HepG2 (cell line): ENCODE measurements at regions not wholly inside any gene's neighbourhood (a gene's known extent, or its start where the extent isn't known, plus 50 kb on each side); places are given as distances from the start of the nearest gene placed in this dataset.

ENCODE experiments used
- ATAC-seq: fragments of 200-7000 bp; cut with Tn5 transposase; 3 replicates; pipeline ENCODE4 v1.9.1; 2020; ENCODE audit warnings: mild to moderate bottlenecking, moderate library complexity
- BruUV-seq: library from RNA; stranded (reverse); fragments of 400-500 nt; replicated peaks from 2 replicates; lab custom pipeline; 2021; lab: Mats Ljungman, UMichigan
- CTCF ChIA-PET: fragments of 300-600 bp; formaldehyde crosslinking; extraction: SDS; loops from one replicate; lab custom pipeline; 2021; ENCODE audit warnings: low total read pairs, inconsistent platforms, low intra/inter-chr PET ratio; lab: Yijun Ruan, JAX
- POLR2A ChIA-PET: fragments of 350-600 bp; sonication (Branson Sonifier 250); formaldehyde crosslinking; loops from one replicate; lab custom pipeline; 2020; ENCODE audit warnings: antibody characterized with exemption, inconsistent platforms; lab: Yijun Ruan, JAX
- DNase-seq: peaks from one replicate; pipeline ENCODE4 v3.0.0-alpha.2; 2015; ENCODE audit warnings: low spot score
- FAIRE-seq: peaks from 3 replicates; lab custom pipeline; 2011; peaks lifted over from hg19 to GRCh38; lab: Jason Lieb, UNC
- H2AFZ ChIP-seq: one replicate; pipeline ENCODE4 v1.6.1; 2011; ENCODE audit warnings: low read length, inconsistent platforms
- H3K27ac ChIP-seq: fragments of 300-600 bp; 3 replicates; pipeline ENCODE4 v1.8.0; 2011; ENCODE audit warnings: mixed run types, mild to moderate bottlenecking, mixed read lengths, low read length, inconsistent platforms; ENCODE audit not compliant: insufficient read depth; ENCODE audit errors: extremely low read length
- H3K27me3 ChIP-seq, 2 experiments: fragments of 200-600 bp in 1 of 2; 2 replicates in 1 of 2; 3 replicates in 1 of 2; pipeline versions ENCODE4 v1.6.0 to v1.8.0; 2011; ENCODE audit warnings: low read length in 2 of 2, mild to moderate bottlenecking in 2 of 2, moderate library complexity in 2 of 2, inconsistent platforms in 1 of 2; ENCODE audit not compliant: insufficient read depth in 2 of 2, control insufficient read depth in 1 of 2
- H3K36me3 ChIP-seq, 2 experiments: fragments of 200-600 bp in 1 of 2; replicated peaks in 1 of 2; 2 replicates in 1 of 2; 3 replicates in 1 of 2; pipeline versions ENCODE4 v1.5.1 to v1.8.0; 2011; ENCODE audit warnings: low read length in 2 of 2, inconsistent platforms in 1 of 2; ENCODE audit not compliant: insufficient read depth in 2 of 2, control insufficient read depth in 1 of 2
- H3K4me1 ChIP-seq: 2 replicates; pipeline ENCODE4 v1.5.1; 2012; ENCODE audit warnings: low read length, inconsistent platforms; ENCODE audit not compliant: insufficient read depth
- H3K4me2 ChIP-seq: 2 replicates; pipeline ENCODE4 v1.6.0; 2011; ENCODE audit warnings: low read depth, low read length, inconsistent platforms
- H3K4me3 ChIP-seq, 3 experiments: fragments of 200-600 bp in 1 of 3; sonication (generic), shearing (Covaris generic) in 1 of 3; replicated peaks in 1 of 3; 2 replicates each; pipeline ENCODE4 v1.5.1; 2011 to 2016; ENCODE audit warnings: low read length in 3 of 3, inconsistent platforms in 2 of 3, low read depth in 2 of 3, mild to moderate bottlenecking in 2 of 3, control low read depth in 1 of 3, mixed read lengths in 1 of 3; ENCODE audit not compliant: insufficient read depth in 1 of 3
- H3K79me2 ChIP-seq: one replicate; pipeline ENCODE4 v1.6.1; 2011; ENCODE audit warnings: low read length, inconsistent platforms; ENCODE audit not compliant: insufficient read depth
- H3K9ac ChIP-seq: 2 replicates; pipeline ENCODE4 v1.6.0; 2011; ENCODE audit warnings: mild to moderate bottlenecking, low read depth, low read length, inconsistent platforms; ENCODE audit not compliant: insufficient read depth
- H3K9me3 ChIP-seq: 2 replicates; pipeline ENCODE4 v1.5.1; 2012; ENCODE audit warnings: mild to moderate bottlenecking, low read length
- H4K20me1 ChIP-seq: 2 replicates; pipeline ENCODE4 v1.6.0; 2011; ENCODE audit warnings: inconsistent platforms, mild to moderate bottlenecking, low read length, moderate library complexity; ENCODE audit not compliant: insufficient read depth
- ETV5 ChIP-seq: IDR thresholded peaks from 2 replicates; pipeline ENCODE4 v1.6.1; 2018; ENCODE audit warnings: missing biosample characterization, missing genetic modification reagents, inconsistent platforms, borderline replicate concordance
- FOSL1 ChIP-seq: sonication (generic); formaldehyde crosslinking; IDR thresholded peaks from 2 replicates; pipeline ENCODE4 v1.9.0; 2021; ENCODE audit warnings: missing genetic modification reagents, borderline replicate concordance
- MED1 ChIP-seq: sonication (generic); formaldehyde crosslinking; IDR thresholded peaks from 2 replicates; pipeline ENCODE4 v1.4.0; 2020; ENCODE audit warnings: missing genetic modification reagents
- ZFP36L1 ChIP-seq: sonication (generic); formaldehyde crosslinking; IDR thresholded peaks from 2 replicates; pipeline ENCODE4 v1.8.0; 2022; ENCODE audit warnings: mild to moderate bottlenecking, missing genetic modification reagents, moderate library complexity
- ZFP41 ChIP-seq: sonication (generic); formaldehyde crosslinking; IDR thresholded peaks from 2 replicates; pipeline ENCODE4 v1.4.0; 2020; ENCODE audit warnings: mild to moderate bottlenecking, missing genetic modification reagents, borderline replicate concordance
- ZMYM3 ChIP-seq: sonication (generic); formaldehyde crosslinking; IDR thresholded peaks from 2 replicates; pipeline ENCODE4 v1.5.1; 2020; ENCODE audit warnings: mild to moderate bottlenecking, missing genetic modification reagents
- ZNF543 ChIP-seq: sonication (generic); formaldehyde crosslinking; IDR thresholded peaks from 2 replicates; pipeline ENCODE4 v1.4.0; 2020; ENCODE audit warnings: mild to moderate bottlenecking, missing genetic modification reagents
- ZNF775 ChIP-seq: sonication (generic); formaldehyde crosslinking; IDR thresholded peaks from 2 replicates; pipeline ENCODE4 v1.4.0; 2020; ENCODE audit warnings: missing genetic modification reagents, mild to moderate bottlenecking, moderate library complexity, borderline replicate concordance
- ZNF878 ChIP-seq: sonication (generic); formaldehyde crosslinking; IDR thresholded peaks from 2 replicates; pipeline ENCODE4 v1.8.1; 2023; ENCODE audit warnings: mild to moderate bottlenecking, missing genetic modification reagents, moderate library complexity
- ZNF891 ChIP-seq: sonication (generic); formaldehyde crosslinking; IDR thresholded peaks from 2 replicates; pipeline ENCODE4 v1.5.0; 2020; ENCODE audit warnings: mild to moderate bottlenecking, missing genetic modification reagents
- ZSCAN9 ChIP-seq: IDR thresholded peaks from 2 replicates; pipeline ENCODE4 v1.6.1; 2016; ENCODE audit warnings: borderline replicate concordance
- WGBS: methylation state at CpG from one replicate; pipeline ENCODE4 v1.1.6; 2017; ENCODE audit warnings: low lambda C conversion rate; 5-methylcytosine and 5-hydroxymethylcytosine counted together
- in situ Hi-C: cut with HindIII; loops from 2 replicates; pipeline ENCODE4 v1.10.0; 2017; ENCODE audit warnings: low pct_unique_long_range_greater_than_20kb; ENCODE audit not compliant: extremely low pct_ligation_motif_present
- intact Hi-C: fragments of 100-400 bp; cut with micrococcal nuclease; formaldehyde crosslinking; loops from one replicate; pipeline ENCODE4 v1.10.0; 2022; ENCODE audit not compliant: unreplicated experiment
- TF ChIP-seq, protein P1 (sequence below): sonication (generic); formaldehyde crosslinking; IDR thresholded peaks from 2 replicates; pipeline ENCODE4 v1.4.0; 2020; ENCODE audit warnings: missing genetic modification reagents
- TF ChIP-seq, protein P2 (sequence below): sonication (generic); formaldehyde crosslinking; IDR thresholded peaks from 2 replicates; pipeline ENCODE4 v1.5.0; 2020; ENCODE audit warnings: mild to moderate bottlenecking, missing genetic modification reagents
- TF ChIP-seq, protein P3 (sequence below): IDR thresholded peaks from 2 replicates; pipeline ENCODE4 v1.6.1; 2016; ENCODE audit warnings: low read depth, control low read depth
- TF ChIP-seq, protein P4 (sequence below): IDR thresholded peaks from 2 replicates; pipeline ENCODE4 v1.6.1; 2016; ENCODE audit warnings: control low read depth

DNA sequence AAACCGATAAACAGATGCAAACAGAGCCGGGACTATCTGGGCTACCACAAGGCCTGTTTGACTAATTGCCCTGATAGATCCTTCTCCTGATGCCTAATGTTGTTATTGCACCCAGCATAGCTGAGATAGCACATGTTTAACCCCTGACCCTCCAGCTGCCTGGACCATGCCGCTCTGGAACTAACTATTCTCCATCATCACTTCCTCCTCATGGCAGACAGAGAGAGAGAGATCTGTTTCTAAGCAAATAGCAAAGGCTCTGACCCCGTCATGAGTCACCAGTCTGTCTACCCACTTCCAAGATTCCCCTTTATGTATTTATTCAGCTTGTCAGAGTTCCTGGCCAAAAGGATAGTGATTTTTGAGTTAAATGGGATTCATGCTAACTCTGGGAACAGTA, 58.2 kb upstream of the FLRT2 start (continued):
- no peak for TF ChIP-seq ZNF543 (CRISPR knock-in tag)
- TF ChIP-seq FOSL1 (CRISPR knock-in tag) = peak; percentile 85
- no peak for TF ChIP-seq ZNF775 (CRISPR knock-in tag)
- 0 out of 2 replicates have a peak, but pooled peaks have one; percentile 22 for TF ChIP-seq MED1 (CRISPR knock-in tag)
- 0 out of 2 replicates have a peak, but pooled peaks have one; percentile 31 for TF ChIP-seq ZNF878 (CRISPR knock-in tag)
- 0 out of 2 replicates have a peak, but pooled peaks have one; percentile 47 for TF ChIP-seq ZSCAN9 (CRISPR knock-in tag)
- TF ChIP-seq, protein P1, sequence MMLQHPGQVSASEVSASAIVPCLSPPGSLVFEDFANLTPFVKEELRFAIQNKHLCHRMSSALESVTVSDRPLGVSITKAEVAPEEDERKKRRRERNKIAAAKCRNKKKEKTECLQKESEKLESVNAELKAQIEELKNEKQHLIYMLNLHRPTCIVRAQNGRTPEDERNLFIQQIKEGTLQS = peak; percentile 70
- TF ChIP-seq ZFP36L1 (CRISPR knock-in tag) = no peak
- peak; percentile 65; the same call in 1 of the 2 replicates for TF ChIP-seq ETV5

DNA sequence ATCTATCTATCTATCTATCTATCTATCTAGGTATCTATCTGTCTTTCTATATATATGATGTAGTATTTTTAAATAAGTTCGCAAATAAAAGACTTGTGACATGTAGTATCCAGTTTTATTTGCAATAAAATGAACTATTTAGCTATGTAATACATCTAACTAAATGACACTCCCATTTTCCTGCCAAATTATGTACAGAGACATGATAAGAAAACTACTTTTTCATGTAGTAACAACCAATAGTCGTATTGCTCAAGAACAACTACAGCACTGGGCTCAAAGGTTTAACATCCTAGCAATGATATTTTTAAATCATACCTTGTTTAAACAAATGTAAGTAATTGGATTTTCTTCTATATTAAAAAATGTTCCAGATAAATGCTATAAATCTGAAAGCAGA, 55.5 kb upstream of the FLRT2 start:
- POLR2A ChIA-PET = no interaction called here
- 54% methylated on average over 2 of the region's 2 CpGs for WGBS
- Histone ChIP-seq H3K4me3 (no peak overlapping the region), H3K27ac (no peak overlapping the region), H3K9ac (no peak overlapping the region), H3K4me1 (peaks cover 10% of the 10 kb centered on the region; the same call in 1 of the 2 replicates), H3K36me3 (no peaks in the 10 kb centered on the region), H3K27me3 (no peaks in the 10 kb centered on the region; a peak in 1 of 5 replicates), H3K79me2 (no peaks in the 10 kb centered on the region), H4K20me1 (no peaks in the 10 kb centered on the region), H3K9me3 (peaks cover 38% of the 10 kb centered on the region), H2AFZ (no peak overlapping the region), H3K4me2 (no peak overlapping the region)
- TF ChIP-seq ZMYM3 (CRISPR knock-in tag) (no peak), ZFP41 (CRISPR knock-in tag) (no peak), ZNF891 (CRISPR knock-in tag) (no peak)
- TF ChIP-seq, protein P2, sequence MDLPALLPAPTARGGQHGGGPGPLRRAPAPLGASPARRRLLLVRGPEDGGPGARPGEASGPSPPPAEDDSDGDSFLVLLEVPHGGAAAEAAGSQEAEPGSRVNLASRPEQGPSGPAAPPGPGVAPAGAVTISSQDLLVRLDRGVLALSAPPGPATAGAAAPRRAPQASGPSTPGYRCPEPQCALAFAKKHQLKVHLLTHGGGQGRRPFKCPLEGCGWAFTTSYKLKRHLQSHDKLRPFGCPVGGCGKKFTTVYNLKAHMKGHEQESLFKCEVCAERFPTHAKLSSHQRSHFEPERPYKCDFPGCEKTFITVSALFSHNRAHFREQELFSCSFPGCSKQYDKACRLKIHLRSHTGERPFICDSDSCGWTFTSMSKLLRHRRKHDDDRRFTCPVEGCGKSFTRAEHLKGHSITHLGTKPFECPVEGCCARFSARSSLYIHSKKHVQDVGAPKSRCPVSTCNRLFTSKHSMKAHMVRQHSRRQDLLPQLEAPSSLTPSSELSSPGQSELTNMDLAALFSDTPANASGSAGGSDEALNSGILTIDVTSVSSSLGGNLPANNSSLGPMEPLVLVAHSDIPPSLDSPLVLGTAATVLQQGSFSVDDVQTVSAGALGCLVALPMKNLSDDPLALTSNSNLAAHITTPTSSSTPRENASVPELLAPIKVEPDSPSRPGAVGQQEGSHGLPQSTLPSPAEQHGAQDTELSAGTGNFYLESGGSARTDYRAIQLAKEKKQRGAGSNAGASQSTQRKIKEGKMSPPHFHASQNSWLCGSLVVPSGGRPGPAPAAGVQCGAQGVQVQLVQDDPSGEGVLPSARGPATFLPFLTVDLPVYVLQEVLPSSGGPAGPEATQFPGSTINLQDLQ (CRISPR knock-in tag) = no peak
- TF ChIP-seq, protein P3, sequence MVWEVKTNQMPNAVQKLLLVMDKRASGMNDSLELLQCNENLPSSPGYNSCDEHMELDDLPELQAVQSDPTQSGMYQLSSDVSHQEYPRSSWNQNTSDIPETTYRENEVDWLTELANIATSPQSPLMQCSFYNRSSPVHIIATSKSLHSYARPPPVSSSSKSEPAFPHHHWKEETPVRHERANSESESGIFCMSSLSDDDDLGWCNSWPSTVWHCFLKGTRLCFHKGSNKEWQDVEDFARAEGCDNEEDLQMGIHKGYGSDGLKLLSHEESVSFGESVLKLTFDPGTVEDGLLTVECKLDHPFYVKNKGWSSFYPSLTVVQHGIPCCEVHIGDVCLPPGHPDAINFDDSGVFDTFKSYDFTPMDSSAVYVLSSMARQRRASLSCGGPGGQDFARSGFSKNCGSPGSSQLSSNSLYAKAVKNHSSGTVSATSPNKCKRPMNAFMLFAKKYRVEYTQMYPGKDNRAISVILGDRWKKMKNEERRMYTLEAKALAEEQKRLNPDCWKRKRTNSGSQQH (CRISPR knock-in tag) = no peak
- TF ChIP-seq, protein P4, sequence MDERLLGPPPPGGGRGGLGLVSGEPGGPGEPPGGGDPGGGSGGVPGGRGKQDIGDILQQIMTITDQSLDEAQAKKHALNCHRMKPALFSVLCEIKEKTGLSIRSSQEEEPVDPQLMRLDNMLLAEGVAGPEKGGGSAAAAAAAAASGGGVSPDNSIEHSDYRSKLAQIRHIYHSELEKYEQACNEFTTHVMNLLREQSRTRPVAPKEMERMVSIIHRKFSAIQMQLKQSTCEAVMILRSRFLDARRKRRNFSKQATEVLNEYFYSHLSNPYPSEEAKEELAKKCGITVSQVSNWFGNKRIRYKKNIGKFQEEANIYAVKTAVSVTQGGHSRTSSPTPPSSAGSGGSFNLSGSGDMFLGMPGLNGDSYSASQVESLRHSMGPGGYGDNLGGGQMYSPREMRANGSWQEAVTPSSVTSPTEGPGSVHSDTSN (CRISPR knock-in tag) = no peak
- FAIRE-seq = no peak
- ATAC-seq = no peak
- no peak for DNase-seq
- CTCF ChIA-PET = no interaction called here
- intact Hi-C loops (loop anchor here (5.0 kb wide), 1 partner anchor 43 kb away; no protein-coding TSS in a partner anchor), in situ Hi-C loops (no loop called here)
- no TSS peak for BruUV-seq
